ENCODE measurements at regions not wholly inside any gene's neighbourhood (a gene's known extent, or its start where the extent isn't known, plus 50 kb on each side); places are given as distances from the start of the nearest gene placed in this dataset.

GRCh38 chr6:144535630-144536029, 250.5 kb downstream of the UTRN start:
- H3K4me1 ChIP-seq (ENCODE audit: control insufficient read depth, insufficient read depth, low read length) = no peaks in the 10 kb centered on the region
- H3K36me3 ChIP-seq (ENCODE audit: control insufficient read depth, insufficient read depth, low read length) = peaks cover 21% of the 10 kb centered on the region
- H3K27me3 ChIP-seq (ENCODE audit: control insufficient read depth, insufficient read depth, low read length) = no peaks in the 10 kb centered on the region
- no peak overlapping the region for H3K27ac ChIP-seq (ENCODE audit: low read depth, low read length)
- H3K4me3 ChIP-seq (ENCODE audit: low read depth, low read length) = no peak overlapping the region
- no peak overlapping the region for H3K9ac ChIP-seq (ENCODE audit: low read depth, low read length)
- no peaks in the 10 kb centered on the region for H3K9me3 ChIP-seq (ENCODE audit: control insufficient read depth, insufficient read depth, low read length)

GRCh38 chr6:144536079-144536478, 250.9 kb downstream of the UTRN start:
- peaks cover 23% of the 10 kb centered on the region for H3K36me3 ChIP-seq (ENCODE audit: control insufficient read depth, insufficient read depth, low read length)
- no peak overlapping the region for H3K9ac ChIP-seq (ENCODE audit: low read depth, low read length)
- H3K4me1 ChIP-seq (ENCODE audit: control insufficient read depth, insufficient read depth, low read length) = no peaks in the 10 kb centered on the region
- H3K4me3 ChIP-seq (ENCODE audit: low read depth, low read length) = no peak overlapping the region
- no peaks in the 10 kb centered on the region for H3K9me3 ChIP-seq (ENCODE audit: control insufficient read depth, insufficient read depth, low read length)
- H3K27me3 ChIP-seq (ENCODE audit: control insufficient read depth, insufficient read depth, low read length) = no peaks in the 10 kb centered on the region
- no peak overlapping the region for H3K27ac ChIP-seq (ENCODE audit: low read depth, low read length)

- Histone ChIP-seq H3K4me3 (ENCODE audit: low read depth, low read length) (no peak overlapping the region), H3K9me3 (ENCODE audit: control insufficient read depth, insufficient read depth, low read length) (no peaks in the 10 kb centered on the region), H3K9ac (ENCODE audit: low read depth, low read length) (no peak overlapping the region), H3K27ac (ENCODE audit: low read depth, low read length) (no peak overlapping the region), H3K36me3 (ENCODE audit: control insufficient read depth, insufficient read depth, low read length) (peaks cover 17% of the 10 kb centered on the region), H3K27me3 (ENCODE audit: control insufficient read depth, insufficient read depth, low read length) (no peaks in the 10 kb centered on the region), H3K4me1 (ENCODE audit: control insufficient read depth, insufficient read depth, low read length) (peaks cover 10% of the 10 kb centered on the region; the same call in 1 of the 2 replicates)
These were observed 258.1 kb downstream of the UTRN start for GRCh38 chr6:144543006-144543871.

GRCh38 chr6:144544266-144544830, 259.2 kb downstream of the UTRN start:
- Histone ChIP-seq H3K27ac (ENCODE audit: low read depth, low read length) (no peak overlapping the region), H3K4me3 (ENCODE audit: low read depth, low read length) (no peak overlapping the region), H3K27me3 (ENCODE audit: control insufficient read depth, insufficient read depth, low read length) (no peaks in the 10 kb centered on the region), H3K9ac (ENCODE audit: low read depth, low read length) (no peak overlapping the region), H3K4me1 (ENCODE audit: control insufficient read depth, insufficient read depth, low read length) (peaks cover 10% of the 10 kb centered on the region; the same call in 1 of the 2 replicates), H3K9me3 (ENCODE audit: control insufficient read depth, insufficient read depth, low read length) (no peaks in the 10 kb centered on the region), H3K36me3 (ENCODE audit: control insufficient read depth, insufficient read depth, low read length) (peaks cover 19% of the 10 kb centered on the region)

- Histone ChIP-seq H3K9me3 (ENCODE audit: control insufficient read depth, insufficient read depth, low read length) (no peaks in the 10 kb centered on the region), H3K4me3 (ENCODE audit: low read depth, low read length) (no peak overlapping the region), H3K36me3 (ENCODE audit: control insufficient read depth, insufficient read depth, low read length) (peaks cover 14% of the 10 kb centered on the region), H3K9ac (ENCODE audit: low read depth, low read length) (no peak overlapping the region), H3K27ac (ENCODE audit: low read depth, low read length) (no peak overlapping the region), H3K27me3 (ENCODE audit: control insufficient read depth, insufficient read depth, low read length) (no peaks in the 10 kb centered on the region), H3K4me1 (ENCODE audit: control insufficient read depth, insufficient read depth, low read length) (peaks cover 10% of the 10 kb centered on the region; the same call in 1 of the 2 replicates)
These were observed 261.7 kb downstream of the UTRN start for GRCh38 chr6:144546807-144547206.

- H3K27me3 ChIP-seq (ENCODE audit: control insufficient read depth, insufficient read depth, low read length) = no peaks in the 10 kb centered on the region
- H3K4me1 ChIP-seq (ENCODE audit: control insufficient read depth, insufficient read depth, low read length) = peaks cover 8% of the 10 kb centered on the region; the same call in 1 of the 2 replicates
- H3K9me3 ChIP-seq (ENCODE audit: control insufficient read depth, insufficient read depth, low read length) = no peaks in the 10 kb centered on the region
- no peak overlapping the region for H3K9ac ChIP-seq (ENCODE audit: low read depth, low read length)
- H3K4me3 ChIP-seq (ENCODE audit: low read depth, low read length) = no peak overlapping the region
- H3K36me3 ChIP-seq (ENCODE audit: control insufficient read depth, insufficient read depth, low read length) = peaks cover 19% of the 10 kb centered on the region
- no peak overlapping the region for H3K27ac ChIP-seq (ENCODE audit: low read depth, low read length)
These were observed 262.3 kb downstream of the UTRN start for GRCh38 chr6:144547409-144547808.

GRCh38 chr6:144548536-144548935, 263.4 kb downstream of the UTRN start:
- H3K36me3 ChIP-seq (ENCODE audit: control insufficient read depth, insufficient read depth, low read length) = peaks cover 24% of the 10 kb centered on the region
- H3K4me3 ChIP-seq (ENCODE audit: low read depth, low read length) = no peak overlapping the region
- no peak overlapping the region for H3K9ac ChIP-seq (ENCODE audit: low read depth, low read length)
- no peak overlapping the region for H3K27ac ChIP-seq (ENCODE audit: low read depth, low read length)
- H3K4me1 ChIP-seq (ENCODE audit: control insufficient read depth, insufficient read depth, low read length) = no peaks in the 10 kb centered on the region
- H3K9me3 ChIP-seq (ENCODE audit: control insufficient read depth, insufficient read depth, low read length) = no peaks in the 10 kb centered on the region
- no peaks in the 10 kb centered on the region for H3K27me3 ChIP-seq (ENCODE audit: control insufficient read depth, insufficient read depth, low read length)

GRCh38 chr6:144549837-144550747, 265.0 kb downstream of the UTRN start:
- no peaks in the 10 kb centered on the region for H3K27me3 ChIP-seq (ENCODE audit: control insufficient read depth, insufficient read depth, low read length)
- peaks cover 30% of the 10 kb centered on the region for H3K36me3 ChIP-seq (ENCODE audit: control insufficient read depth, insufficient read depth, low read length)
- H3K4me1 ChIP-seq (ENCODE audit: control insufficient read depth, insufficient read depth, low read length) = no peaks in the 10 kb centered on the region

GRCh38 chr6:144551339-144551738, 266.2 kb downstream of the UTRN start:
- H3K27me3 ChIP-seq (ENCODE audit: control insufficient read depth, insufficient read depth, low read length) = no peaks in the 10 kb centered on the region
- H3K9ac ChIP-seq (ENCODE audit: low read depth, low read length) = no peak overlapping the region
- peaks cover 32% of the 10 kb centered on the region for H3K36me3 ChIP-seq (ENCODE audit: control insufficient read depth, insufficient read depth, low read length)
- H3K27ac ChIP-seq (ENCODE audit: low read depth, low read length) = no peak overlapping the region
- no peaks in the 10 kb centered on the region for H3K9me3 ChIP-seq (ENCODE audit: control insufficient read depth, insufficient read depth, low read length)
- no peak overlapping the region for H3K4me3 ChIP-seq (ENCODE audit: low read depth, low read length)
- no peaks in the 10 kb centered on the region for H3K4me1 ChIP-seq (ENCODE audit: control insufficient read depth, insufficient read depth, low read length)

More at GRCh38 chr6:144549837-144550747, 265.0 kb downstream of the UTRN start:
- Histone ChIP-seq H3K9ac (ENCODE audit: low read depth, low read length) (no peak overlapping the region), H3K9me3 (ENCODE audit: control insufficient read depth, insufficient read depth, low read length) (no peaks in the 10 kb centered on the region), H3K27ac (ENCODE audit: low read depth, low read length) (no peak overlapping the region), H3K4me3 (ENCODE audit: low read depth, low read length) (no peak overlapping the region)

GRCh38 chr6:144555066-144555465, 269.9 kb downstream of the UTRN start:
- H3K36me3 ChIP-seq (ENCODE audit: control insufficient read depth, insufficient read depth, low read length) = peaks cover 38% of the 10 kb centered on the region
- no peaks in the 10 kb centered on the region for H3K27me3 ChIP-seq (ENCODE audit: control insufficient read depth, insufficient read depth, low read length)

More at GRCh38 chr6:144555066-144555465, 269.9 kb downstream of the UTRN start:
- Histone ChIP-seq H3K9ac (ENCODE audit: low read depth, low read length) (no peak overlapping the region), H3K4me1 (ENCODE audit: control insufficient read depth, insufficient read depth, low read length) (no peaks in the 10 kb centered on the region), H3K9me3 (ENCODE audit: control insufficient read depth, insufficient read depth, low read length) (no peaks in the 10 kb centered on the region), H3K27ac (ENCODE audit: low read depth, low read length) (no peak overlapping the region), H3K4me3 (ENCODE audit: low read depth, low read length) (no peak overlapping the region)

Measured in HUES48 (cell line).